Esophagus squamous epithelium (tissue), 5 donors: ENCODE measurements at regions not wholly inside any gene's neighbourhood (a gene's known extent, or its start where the extent isn't known, plus 50 kb on each side); places are given as distances from the start of the nearest gene placed in this dataset.

Source experiments
- DNase-seq: peaks from one replicate; lab custom pipeline; 2025; lab: John Stamatoyannopoulos, UW
- H3K27ac ChIP-seq, 4 donors: fragments of 200-600 bp; sonication (generic); one replicate each; pipeline ENCODE4 v1.5.1; 2016 to 2019; ENCODE audit warnings: mild to moderate bottlenecking in 1 of 4
- H3K27me3 ChIP-seq, 4 donors: fragments of 200-600 bp; sonication (generic); 1 replicate in 3 of 4; 2 replicates in 1 of 4; pipeline versions ENCODE4 v1.5.1 to v1.6.0; 2017 to 2021; ENCODE audit warnings: antibody characterized with exemption in 1 of 4
- H3K36me3 ChIP-seq, 3 donors: fragments of 200-600 bp; sonication (generic); one replicate each; pipeline ENCODE4 v1.5.1; 2016 to 2019
- H3K4me1 ChIP-seq, 3 donors: fragments of 200-600 bp; sonication (generic); one replicate each; pipeline ENCODE4 v1.5.1; 2017 to 2019
- H3K4me3 ChIP-seq, 4 donors: fragments of 200-600 bp; sonication (generic); 1 replicate in 3 of 4; 2 replicates in 1 of 4; pipeline ENCODE4 v1.5.1; 2016 to 2019; ENCODE audit warnings: mild to moderate bottlenecking in 2 of 4, moderate library complexity in 1 of 4
- H3K9me3 ChIP-seq, 3 donors: fragments of 200-600 bp; sonication (generic); one replicate each; pipeline ENCODE4 v1.5.1; 2016 to 2019
- POLR2A ChIP-seq, 4 donors: fragments of 450-650 bp; IDR thresholded peaks; one replicate each; pipeline ENCODE4 v1.6.1; 2017; ENCODE audit warnings: antibody characterized with exemption in 4 of 4, mild to moderate bottlenecking in 4 of 4, moderate library complexity in 3 of 4
- WGBS, 2 donors: methylation state at CpG; one replicate each; pipeline ENCODE4 v1.1.5; 2018; 5-methylcytosine and 5-hydroxymethylcytosine counted together
- intact Hi-C: fragments of 100-400 bp; cut with DNase I; formaldehyde crosslinking; loops from one replicate; pipeline ENCODE4 v1.15.0; 2022
- TF ChIP-seq, protein P1 (sequence below), 6 experiments: fragments of 450-650 bp in 4 of 6; fragments of 200-600 bp in 2 of 6; sonication (generic) in 2 of 6; IDR thresholded peaks; one replicate each; pipeline ENCODE4 v1.5.1; 2016 to 2019; ENCODE audit warnings: antibody characterized with exemption in 6 of 6, mild to moderate bottlenecking in 4 of 6, moderate library complexity in 4 of 6
- donor health status: DM: yes; HTN: yes; CAD: no.

DNA sequence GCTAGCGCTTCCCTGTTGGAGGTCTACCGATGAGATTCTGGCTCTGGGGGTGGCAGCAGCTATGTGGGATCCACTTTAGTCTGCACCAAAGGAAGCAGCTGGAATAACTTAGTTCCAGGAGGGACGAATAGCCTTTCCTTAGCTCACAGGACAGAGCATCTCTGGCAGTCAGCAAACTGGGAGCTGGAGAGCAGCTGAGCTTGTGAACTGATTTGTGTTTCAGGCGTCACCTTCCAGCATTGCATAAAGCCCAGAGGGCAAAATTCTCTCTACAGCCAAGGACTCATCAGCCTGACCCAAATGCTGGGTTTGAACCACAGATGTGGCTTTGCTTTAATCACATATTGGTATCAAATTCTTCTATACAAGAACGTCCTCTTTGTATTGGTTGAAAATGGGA is 81.9 kb upstream of the PELI2 start:
- Histone ChIP-seq H3K36me3 (no peaks in the 10 kb centered on the region), H3K27ac (no peak overlapping the region), H3K4me1 (no peaks in the 10 kb centered on the region), H3K9me3 (no peaks in the 10 kb centered on the region), H3K4me3 (no peak overlapping the region), H3K27me3 (no peaks in the 10 kb centered on the region)
- DNase-seq: no peak
- TF ChIP-seq POLR2A (IDR thresholded peaks at IDR 0.05): no peak
- TF ChIP-seq, protein P1, sequence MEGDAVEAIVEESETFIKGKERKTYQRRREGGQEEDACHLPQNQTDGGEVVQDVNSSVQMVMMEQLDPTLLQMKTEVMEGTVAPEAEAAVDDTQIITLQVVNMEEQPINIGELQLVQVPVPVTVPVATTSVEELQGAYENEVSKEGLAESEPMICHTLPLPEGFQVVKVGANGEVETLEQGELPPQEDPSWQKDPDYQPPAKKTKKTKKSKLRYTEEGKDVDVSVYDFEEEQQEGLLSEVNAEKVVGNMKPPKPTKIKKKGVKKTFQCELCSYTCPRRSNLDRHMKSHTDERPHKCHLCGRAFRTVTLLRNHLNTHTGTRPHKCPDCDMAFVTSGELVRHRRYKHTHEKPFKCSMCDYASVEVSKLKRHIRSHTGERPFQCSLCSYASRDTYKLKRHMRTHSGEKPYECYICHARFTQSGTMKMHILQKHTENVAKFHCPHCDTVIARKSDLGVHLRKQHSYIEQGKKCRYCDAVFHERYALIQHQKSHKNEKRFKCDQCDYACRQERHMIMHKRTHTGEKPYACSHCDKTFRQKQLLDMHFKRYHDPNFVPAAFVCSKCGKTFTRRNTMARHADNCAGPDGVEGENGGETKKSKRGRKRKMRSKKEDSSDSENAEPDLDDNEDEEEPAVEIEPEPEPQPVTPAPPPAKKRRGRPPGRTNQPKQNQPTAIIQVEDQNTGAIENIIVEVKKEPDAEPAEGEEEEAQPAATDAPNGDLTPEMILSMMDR (IDR thresholded peaks at IDR 0.05): no peak
- intact Hi-C loops: no loop called here
- WGBS, 2 donors: 77 to 83% methylated on average over 5 of the region's 5 CpGs

DNA sequence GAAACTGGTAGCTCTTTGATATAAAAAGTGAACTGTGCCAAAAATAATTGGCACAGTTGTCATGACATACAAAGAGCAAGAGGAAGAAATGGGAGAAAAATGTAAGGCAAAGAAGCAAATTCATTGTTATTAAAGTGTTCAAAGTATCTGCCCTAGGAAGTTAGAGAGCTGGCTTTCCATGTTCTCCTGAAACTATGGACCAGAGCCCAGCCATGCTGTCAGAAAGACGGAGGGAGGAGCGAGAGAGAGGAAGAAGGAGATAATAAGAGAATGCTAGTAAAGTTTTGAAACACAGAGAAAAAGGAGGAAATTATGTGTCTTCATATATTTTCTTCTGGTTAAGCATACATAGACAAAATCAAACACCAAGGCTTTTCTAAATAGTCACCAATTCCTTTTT is 78.1 kb upstream of the PELI2 start:
- H3K36me3 ChIP-seq: no peaks in the 10 kb centered on the region
- no peaks in the 10 kb centered on the region for H3K27me3 ChIP-seq
- H3K9me3 ChIP-seq: no peaks in the 10 kb centered on the region
- H3K4me3 ChIP-seq: no peak overlapping the region
- DNase-seq: no peak
- H3K4me1 ChIP-seq: no peaks in the 10 kb centered on the region
- no peak overlapping the region for H3K27ac ChIP-seq
- no peak for TF ChIP-seq POLR2A (IDR thresholded peaks at IDR 0.05)
- intact Hi-C loops: no loop called here
- 28 to 37% methylated on average over 2 of the region's 2 CpGs for WGBS, 2 donors

DNA sequence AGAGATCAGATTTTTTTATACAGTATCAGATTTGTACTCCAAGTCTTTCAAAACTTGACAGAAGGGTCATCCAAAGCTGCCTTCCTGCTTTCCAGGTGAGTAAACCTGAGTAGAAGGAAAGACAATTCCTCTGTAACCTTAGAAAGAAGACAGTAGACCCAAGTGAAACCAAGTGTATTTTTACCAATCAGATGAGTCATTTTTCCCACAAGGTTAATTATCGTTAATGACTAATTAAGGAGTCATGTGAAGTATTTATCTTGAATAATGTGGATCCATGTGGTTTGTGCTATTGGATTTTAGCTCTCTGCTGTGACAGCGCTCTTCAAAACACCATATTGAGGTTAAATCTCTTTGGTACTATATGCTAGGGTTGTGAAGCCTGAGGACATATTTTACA is 74.0 kb upstream of the PELI2 start:
- WGBS, 2 donors: 56 to 64% methylated on average over 2 of the region's 2 CpGs
- Histone ChIP-seq H3K9me3 (no peaks in the 10 kb centered on the region), H3K4me3 (no peak overlapping the region), H3K4me1 (no peaks in the 10 kb centered on the region), H3K27ac (no peak overlapping the region), H3K27me3 (no peaks in the 10 kb centered on the region), H3K36me3 (no peaks in the 10 kb centered on the region)
- intact Hi-C loops: no loop called here
- no peak for DNase-seq
- no peak for TF ChIP-seq POLR2A (IDR thresholded peaks at IDR 0.05)
- TF ChIP-seq, protein P1 (IDR thresholded peaks at IDR 0.05): no peak

DNA sequence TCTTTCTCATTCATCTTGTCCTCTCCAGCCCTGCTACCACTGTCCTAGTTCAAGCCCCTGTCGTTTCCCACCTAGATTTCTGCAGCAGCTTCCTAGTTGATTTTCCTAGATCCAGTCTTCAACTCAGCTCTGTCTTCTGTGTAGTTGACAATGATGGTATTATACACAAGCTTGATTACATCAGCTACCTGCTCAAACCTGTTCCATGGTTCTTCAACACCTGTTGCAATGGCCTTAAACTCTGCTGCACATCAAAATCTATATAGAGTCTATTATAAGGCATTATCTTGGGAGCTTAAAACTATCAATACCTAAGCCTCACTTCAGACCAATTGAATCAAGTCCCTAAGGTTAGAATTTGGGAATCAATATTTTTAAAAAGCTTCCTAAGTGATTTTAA is 71.7 kb upstream of the PELI2 start:
- no peaks in the 10 kb centered on the region for H3K9me3 ChIP-seq
- no peak overlapping the region for H3K4me3 ChIP-seq
- intact Hi-C loops: no loop called here
- DNase-seq: no peak
- H3K27ac ChIP-seq: no peak overlapping the region
- H3K4me1 ChIP-seq: no peaks in the 10 kb centered on the region
- TF ChIP-seq POLR2A (IDR thresholded peaks at IDR 0.05): no peak
- no peaks in the 10 kb centered on the region for H3K27me3 ChIP-seq
- H3K36me3 ChIP-seq: no peaks in the 10 kb centered on the region
- 78 to 82% methylated on average over 1 of the region's 1 CpG for WGBS, 2 donors

DNA sequence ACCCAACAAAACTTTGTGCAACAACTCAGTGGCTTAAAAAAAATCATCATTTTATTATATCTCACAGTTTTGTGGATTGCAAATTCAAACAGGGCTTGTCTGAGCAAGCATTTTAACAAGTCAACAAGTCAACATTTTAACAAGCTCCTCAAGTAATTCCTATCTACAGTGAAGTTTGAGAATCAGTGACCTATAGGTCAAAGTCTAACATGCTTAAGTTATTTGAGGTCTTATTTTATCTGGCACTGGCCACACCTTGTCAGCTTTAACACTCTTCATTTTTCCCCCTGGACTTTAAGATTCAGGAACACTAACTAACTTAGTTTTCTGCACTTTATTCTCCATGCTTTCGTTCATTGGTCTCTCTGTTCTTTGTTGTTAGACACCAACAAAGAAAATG is 71.2 kb upstream of the PELI2 start:
- Histone ChIP-seq H3K27me3 (no peaks in the 10 kb centered on the region), H3K27ac (no peak overlapping the region), H3K4me3 (no peak overlapping the region), H3K4me1 (no peaks in the 10 kb centered on the region), H3K9me3 (no peaks in the 10 kb centered on the region), H3K36me3 (no peaks in the 10 kb centered on the region)
- TF ChIP-seq, protein P1 (IDR thresholded peaks at IDR 0.05): no peak
- no peak for TF ChIP-seq POLR2A (IDR thresholded peaks at IDR 0.05)
- DNase-seq: no peak
- WGBS, 2 donors: 82 to 100% methylated on average over 1 of the region's 1 CpG
- intact Hi-C loops: no loop called here

DNA sequence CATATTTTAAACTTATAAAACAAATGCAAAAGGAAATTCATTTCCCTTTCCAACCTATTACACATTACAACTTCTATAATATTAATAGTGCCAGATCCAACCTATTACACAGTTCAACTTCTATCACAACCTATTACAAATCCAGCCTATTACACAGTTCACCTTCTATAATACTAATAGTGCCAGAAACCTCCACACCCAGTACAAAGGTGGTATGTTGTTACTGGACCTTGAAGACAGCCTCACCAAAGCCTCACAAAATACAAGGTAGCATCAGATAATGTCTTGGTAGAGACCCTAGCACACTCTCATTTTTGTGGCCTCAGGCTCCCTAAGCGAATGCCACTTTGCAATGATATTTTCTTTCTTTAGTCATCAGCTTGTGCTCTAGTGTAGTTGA is 68.7 kb upstream of the PELI2 start:
- WGBS, 2 donors: 88 to 100% methylated on average over 1 of the region's 1 CpG
- Histone ChIP-seq H3K9me3 (no peaks in the 10 kb centered on the region), H3K4me3 (no peak overlapping the region)

More for the DNA sequence above, 68.7 kb upstream of the PELI2 start:
- intact Hi-C loops: no loop called here
- no peaks in the 10 kb centered on the region for H3K27me3 ChIP-seq
- H3K36me3 ChIP-seq: no peaks in the 10 kb centered on the region
- no peak overlapping the region for H3K27ac ChIP-seq
- TF ChIP-seq, protein P1 (IDR thresholded peaks at IDR 0.05): no peak
- no peak for TF ChIP-seq POLR2A (IDR thresholded peaks at IDR 0.05)
- no peak for DNase-seq
- no peaks in the 10 kb centered on the region for H3K4me1 ChIP-seq
